PC-9 (cell line): ENCODE measurements at regions not wholly inside any gene's neighbourhood (a gene's known extent, or its start where the extent isn't known, plus 50 kb on each side); places are given as distances from the start of the nearest gene placed in this dataset.

ENCODE experiments used
- BruUV-seq: library from RNA; stranded (reverse); fragments of 400-500 nt; replicated peaks from 2 replicates; lab custom pipeline; 2021; lab: Mats Ljungman, UMichigan
- CTCF ChIA-PET: fragments of 300-600 bp; sonication (Branson Sonifier 250); formaldehyde crosslinking; loops from one replicate; lab custom pipeline; 2022; ENCODE audit warnings: antibody characterized with exemption; lab: Charles Lee
- POLR2A ChIA-PET: fragments of 300-600 bp; sonication (Branson Sonifier 250); formaldehyde crosslinking; loops from one replicate; lab custom pipeline; 2022; ENCODE audit warnings: antibody characterized with exemption; ENCODE audit not compliant: unreplicated experiment; lab: Charles Lee
- DNase-seq, 2 experiments: peaks; one replicate each; pipeline versions ENCODE4 v3.0.0 to v3.0.0-alpha.2; 2015 to 2022; ENCODE audit warnings: mixed read lengths in 1 of 2
- H2AFZ ChIP-seq: fragments of 200-600 bp; sonication (generic); 2 replicates; pipeline ENCODE4 v1.8.1; 2017; ENCODE audit warnings: antibody characterized with exemption
- H3F3A ChIP-seq: fragments of 200-600 bp; sonication (generic); 2 replicates; pipeline ENCODE4 v1.8.1; 2017; ENCODE audit warnings: antibody characterized with exemption, mild to moderate bottlenecking, low read depth; ENCODE audit not compliant: insufficient read depth
- H3K27ac ChIP-seq: fragments of 200-600 bp; sonication (generic); 2 replicates; pipeline ENCODE4 v1.6.1; 2016; ENCODE audit warnings: mixed run types
- H3K27me3 ChIP-seq: fragments of 200-600 bp; sonication (generic); 2 replicates; pipeline ENCODE4 v1.6.1; 2016; ENCODE audit warnings: low read depth, mixed run types; ENCODE audit not compliant: insufficient read depth
- H3K36me3 ChIP-seq: fragments of 200-600 bp; sonication (generic); 2 replicates; pipeline ENCODE4 v1.6.1; 2016; ENCODE audit warnings: low read depth, mixed run types
- H3K4me1 ChIP-seq: fragments of 200-600 bp; sonication (generic); replicated peaks from 2 replicates; pipeline ENCODE4 v1.6.1; 2016; ENCODE audit warnings: mixed run types; ENCODE audit not compliant: insufficient read depth
- H3K4me2 ChIP-seq: fragments of 200-600 bp; sonication (generic); 2 replicates; pipeline ENCODE4 v1.6.1; 2017; ENCODE audit warnings: mixed run types
- H3K4me3 ChIP-seq: fragments of 200-600 bp; sonication (generic); 2 replicates; pipeline ENCODE4 v1.6.1; 2016; ENCODE audit warnings: mixed run types
- H3K79me2 ChIP-seq: fragments of 200-600 bp; sonication (generic); 2 replicates; pipeline ENCODE4 v1.6.1; 2017; ENCODE audit warnings: low read depth, mixed run types
- H3K9me2 ChIP-seq: fragments of 200-600 bp; sonication (generic); 2 replicates; pipeline ENCODE4 v1.8.1; 2017; ENCODE audit warnings: mild to moderate bottlenecking; ENCODE audit not compliant: insufficient read depth
- H3K9me3 ChIP-seq: fragments of 200-600 bp; sonication (generic); 2 replicates; pipeline ENCODE4 v1.8.1; 2016; ENCODE audit warnings: low read depth; ENCODE audit not compliant: insufficient read depth
- H4K20me1 ChIP-seq: fragments of 200-600 bp; sonication (generic); 2 replicates; pipeline ENCODE4 v1.8.1; 2017; ENCODE audit not compliant: insufficient read depth
- EZH2 ChIP-seq: fragments of 200-600 bp; sonication (generic); IDR thresholded peaks from 2 replicates; pipeline ENCODE4 v1.8.0; 2017; ENCODE audit warnings: antibody characterized with exemption, low read depth
- intact Hi-C: fragments of 100-400 bp; cut with micrococcal nuclease; formaldehyde crosslinking; loops from one replicate; pipeline ENCODE4 v1.10.0; 2022; ENCODE audit not compliant: unreplicated experiment
- TF ChIP-seq, protein P1 (sequence below): fragments of 200-600 bp; sonication (generic); conservative IDR thresholded peaks from 2 replicates; pipeline ENCODE4 v1.6.1; 2017; ENCODE audit warnings: mixed run types, antibody characterized with exemption, mild to moderate bottlenecking, moderate library complexity

DNA sequence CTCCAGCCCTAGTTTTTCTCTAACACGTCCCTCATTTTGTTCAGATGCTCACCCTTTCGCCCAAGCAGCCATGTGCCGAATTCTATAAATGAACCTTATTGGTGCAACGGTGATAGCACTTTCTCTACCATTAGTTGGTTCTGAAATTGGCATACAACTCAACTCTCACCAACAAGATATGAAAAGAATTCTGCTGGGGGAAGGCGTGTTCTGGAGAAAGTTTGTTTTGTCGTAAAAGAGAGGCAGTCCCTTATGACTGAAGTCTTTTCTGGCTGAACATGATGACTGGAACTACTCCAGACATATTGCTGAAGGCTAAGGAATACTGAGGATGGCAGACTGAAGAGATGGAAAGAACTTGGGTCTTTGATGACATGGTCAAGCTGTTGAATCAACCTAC is 91.8 kb upstream of the UBE2E2 start:
- H3K27me3 ChIP-seq, result peaks cover 41% of the 10 kb centered on the region
- intact Hi-C loops, result no loop called here
- H3F3A ChIP-seq, result peaks cover 18% of the 10 kb centered on the region
- ChIA-PET POLR2A (no interaction called here), CTCF (no interaction called here)
- H3K36me3 ChIP-seq, result no peaks in the 10 kb centered on the region
- no TSS peak for BruUV-seq
- TF ChIP-seq, protein P1, sequence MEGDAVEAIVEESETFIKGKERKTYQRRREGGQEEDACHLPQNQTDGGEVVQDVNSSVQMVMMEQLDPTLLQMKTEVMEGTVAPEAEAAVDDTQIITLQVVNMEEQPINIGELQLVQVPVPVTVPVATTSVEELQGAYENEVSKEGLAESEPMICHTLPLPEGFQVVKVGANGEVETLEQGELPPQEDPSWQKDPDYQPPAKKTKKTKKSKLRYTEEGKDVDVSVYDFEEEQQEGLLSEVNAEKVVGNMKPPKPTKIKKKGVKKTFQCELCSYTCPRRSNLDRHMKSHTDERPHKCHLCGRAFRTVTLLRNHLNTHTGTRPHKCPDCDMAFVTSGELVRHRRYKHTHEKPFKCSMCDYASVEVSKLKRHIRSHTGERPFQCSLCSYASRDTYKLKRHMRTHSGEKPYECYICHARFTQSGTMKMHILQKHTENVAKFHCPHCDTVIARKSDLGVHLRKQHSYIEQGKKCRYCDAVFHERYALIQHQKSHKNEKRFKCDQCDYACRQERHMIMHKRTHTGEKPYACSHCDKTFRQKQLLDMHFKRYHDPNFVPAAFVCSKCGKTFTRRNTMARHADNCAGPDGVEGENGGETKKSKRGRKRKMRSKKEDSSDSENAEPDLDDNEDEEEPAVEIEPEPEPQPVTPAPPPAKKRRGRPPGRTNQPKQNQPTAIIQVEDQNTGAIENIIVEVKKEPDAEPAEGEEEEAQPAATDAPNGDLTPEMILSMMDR, result no peak
- no peaks in the 10 kb centered on the region for H3K79me2 ChIP-seq
- 0 out of 2 replicates have a peak, but pooled peaks cover 3% of the 10 kb centered on the region for H3K9me2 ChIP-seq
- DNase-seq, result no peak
- H3K4me1 ChIP-seq, result peaks cover 30% of the 10 kb centered on the region
- H3K4me2 ChIP-seq, result no peak overlapping the region
- no peaks in the 10 kb centered on the region for H3K9me3 ChIP-seq
- no peaks in the 10 kb centered on the region; the same call in none of the 2 replicates for H4K20me1 ChIP-seq
- no peak overlapping the region for H3K27ac ChIP-seq
- no peak overlapping the region for H2AFZ ChIP-seq
- H3K4me3 ChIP-seq, result no peak overlapping the region

DNA sequence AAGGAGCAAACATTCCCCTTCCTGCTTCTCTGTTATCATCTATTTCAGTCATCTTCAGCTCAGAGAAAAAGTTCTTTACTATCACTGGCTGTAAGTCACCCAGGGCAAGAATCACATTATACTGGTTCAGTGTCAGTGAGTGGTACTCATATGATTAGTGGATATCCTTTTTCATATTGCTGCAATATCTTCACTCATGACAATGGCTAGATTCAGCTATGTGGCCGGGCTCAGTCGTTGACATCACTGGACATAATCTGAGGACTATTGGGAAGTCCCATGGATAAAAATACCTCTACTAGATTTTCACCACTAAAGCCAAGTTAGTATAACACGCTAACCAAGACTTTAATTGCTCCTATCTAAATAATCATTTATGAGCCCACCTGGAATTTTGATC is 91.3 kb upstream of the UBE2E2 start:
- Histone ChIP-seq H3K9me2 (0 out of 2 replicates have a peak, but pooled peaks cover 3% of the 10 kb centered on the region), H3F3A (peaks cover 18% of the 10 kb centered on the region), H3K36me3 (no peaks in the 10 kb centered on the region), H3K4me3 (no peak overlapping the region), H3K27ac (no peak overlapping the region), H3K4me1 (peaks cover 35% of the 10 kb centered on the region), H3K27me3 (peaks cover 46% of the 10 kb centered on the region), H3K4me2 (no peak overlapping the region), H3K9me3 (no peaks in the 10 kb centered on the region), H3K79me2 (no peaks in the 10 kb centered on the region), H4K20me1 (no peaks in the 10 kb centered on the region; the same call in none of the 2 replicates), H2AFZ (no peak overlapping the region)
- no peak for TF ChIP-seq EZH2
- TF ChIP-seq, protein P1, result no peak
- CTCF ChIA-PET, result no interaction called here
- POLR2A ChIA-PET, result no interaction called here
- intact Hi-C loops, result no loop called here
- no peak for DNase-seq
- BruUV-seq, result no TSS peak

DNA sequence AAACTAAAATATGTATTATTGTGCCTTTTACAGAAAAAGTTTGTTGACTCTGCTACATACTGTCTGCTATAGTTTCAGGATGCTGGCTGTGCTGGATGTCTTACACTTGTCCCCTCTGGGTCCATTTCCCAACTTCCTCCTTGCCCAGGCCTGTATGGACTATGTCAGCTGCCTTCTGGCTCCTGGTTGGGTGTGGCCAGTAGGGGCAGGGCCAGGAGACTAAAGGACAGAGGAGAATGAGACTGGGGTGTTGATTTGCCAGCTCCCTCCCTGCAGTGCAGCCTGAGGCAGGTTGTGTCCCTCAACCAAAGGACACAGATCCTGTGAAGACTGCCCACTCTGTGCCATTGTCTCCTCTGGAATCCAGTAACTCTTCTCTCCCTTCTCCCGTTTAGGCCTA is 90.6 kb upstream of the UBE2E2 start:
- H2AFZ ChIP-seq, result no peak overlapping the region
- BruUV-seq, result no TSS peak

More for the DNA sequence above, 90.6 kb upstream of the UBE2E2 start:
- Histone ChIP-seq H4K20me1 (no peaks in the 10 kb centered on the region; the same call in none of the 2 replicates), H3K4me3 (no peak overlapping the region), H3K4me1 (peaks cover 35% of the 10 kb centered on the region), H3K36me3 (no peaks in the 10 kb centered on the region), H3K27ac (no peak overlapping the region), H3K79me2 (no peaks in the 10 kb centered on the region), H3K9me2 (0 out of 2 replicates have a peak, but pooled peaks cover 3% of the 10 kb centered on the region), H3K27me3 (peaks cover 53% of the 10 kb centered on the region), H3F3A (peaks cover 18% of the 10 kb centered on the region), H3K4me2 (no peak overlapping the region), H3K9me3 (no peaks in the 10 kb centered on the region)
- intact Hi-C loops, result no loop called here
- DNase-seq, result no peak
- TF ChIP-seq EZH2, result no peak
- TF ChIP-seq, protein P1, result no peak
- ChIA-PET POLR2A (no interaction called here), CTCF (no interaction called here)
